HG03521 (cell line): ENCODE measurements at regions not wholly inside any gene's neighbourhood (a gene's known extent, or its start where the extent isn't known, plus 50 kb on each side); places are given as distances from the start of the nearest gene placed in this dataset.
"Not testable (repeated sequence)": the region's sequence is repeated elsewhere in the genome, so short reads cannot be mapped to it uniquely, and the experiment has no call there.

ENCODE experiments used
- ATAC-seq: cut with Tn5 transposase; IDR thresholded peaks from one replicate; pipeline ENCODE4 v1.9.1; 2021; ENCODE audit warnings: mild to moderate bottlenecking, moderate library complexity; ENCODE audit not compliant: unreplicated experiment

DNA sequence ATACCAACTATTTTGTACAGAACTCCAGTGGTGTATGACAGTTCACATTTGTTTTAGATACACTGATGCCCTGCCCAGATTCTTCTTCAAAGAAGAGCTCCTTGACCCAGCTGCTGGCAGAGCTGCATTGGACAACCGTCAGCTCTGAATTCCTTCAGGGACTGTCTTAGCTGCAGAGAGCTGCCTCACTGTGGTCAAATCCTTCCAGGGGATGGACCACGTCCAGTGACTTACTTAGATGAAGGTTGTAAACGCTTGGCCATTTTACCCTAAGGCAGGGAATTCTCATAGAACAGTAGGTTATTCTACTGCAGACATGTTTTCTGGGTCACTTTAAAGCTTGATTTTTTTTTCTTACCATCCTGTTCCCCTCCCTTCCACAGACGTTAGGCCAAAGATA, 905.0 kb upstream of the ATXN7L3B start:
- ATAC-seq, result no peak

DNA sequence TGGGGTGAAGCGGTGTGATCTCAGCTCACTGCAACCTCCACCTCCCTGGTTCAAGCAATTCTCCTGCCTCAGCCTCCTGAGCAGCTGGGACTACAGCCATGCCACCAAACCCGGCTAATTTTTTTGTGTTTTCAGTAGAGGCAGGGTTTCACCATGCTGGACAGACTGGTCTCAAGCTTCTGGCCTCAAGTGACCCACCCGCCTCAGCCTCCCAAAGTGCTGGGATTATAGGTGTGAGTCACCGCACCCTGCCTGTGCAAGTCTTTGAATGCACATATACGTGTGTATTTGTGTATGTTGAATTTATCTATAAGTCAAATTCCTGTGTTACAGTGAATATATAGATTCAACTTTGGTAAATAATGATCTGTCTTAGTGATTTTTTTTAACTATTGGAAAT, 898.2 kb upstream of the ATXN7L3B start:
- ATAC-seq, result not testable (repeated sequence)

DNA sequence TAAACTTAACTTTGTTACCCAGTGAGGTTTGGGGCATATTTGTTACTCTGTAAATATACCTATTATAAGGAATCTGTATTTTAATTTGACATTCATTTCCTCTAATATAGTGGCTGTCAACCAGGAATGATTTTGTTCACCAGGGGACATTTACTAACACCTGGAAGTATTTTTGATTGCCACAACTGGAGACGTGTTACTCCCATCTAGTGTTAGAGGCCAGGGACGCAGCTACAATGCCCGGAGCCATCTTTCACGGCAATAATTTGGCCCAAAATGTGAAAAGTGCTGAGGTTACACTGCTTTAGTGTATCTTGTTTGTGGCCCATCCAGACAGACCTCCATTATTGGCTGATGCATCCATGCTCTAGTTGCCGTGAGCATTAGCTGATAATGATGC, 881.3 kb upstream of the ATXN7L3B start:
- no peak for ATAC-seq

DNA sequence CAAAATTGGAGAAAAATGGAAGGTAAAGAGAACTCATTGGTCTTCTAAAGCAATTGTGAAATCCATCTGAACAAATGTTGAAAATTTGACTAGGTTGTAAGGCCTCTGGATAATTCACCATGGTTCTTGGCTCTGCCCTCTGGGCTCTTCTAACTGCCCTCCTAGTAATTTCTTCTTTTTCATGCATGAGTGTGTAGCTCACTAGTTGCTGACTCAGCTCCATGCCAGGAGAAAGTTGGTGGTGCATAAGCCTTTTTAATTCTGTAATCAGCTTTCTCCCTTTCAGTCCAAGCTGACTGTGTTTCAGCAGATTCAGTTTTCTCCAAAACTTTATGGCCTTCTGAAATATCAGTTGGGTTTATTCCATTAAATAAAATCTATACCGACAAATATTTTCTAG, 877.8 kb upstream of the ATXN7L3B start:
- ATAC-seq, result no peak

DNA sequence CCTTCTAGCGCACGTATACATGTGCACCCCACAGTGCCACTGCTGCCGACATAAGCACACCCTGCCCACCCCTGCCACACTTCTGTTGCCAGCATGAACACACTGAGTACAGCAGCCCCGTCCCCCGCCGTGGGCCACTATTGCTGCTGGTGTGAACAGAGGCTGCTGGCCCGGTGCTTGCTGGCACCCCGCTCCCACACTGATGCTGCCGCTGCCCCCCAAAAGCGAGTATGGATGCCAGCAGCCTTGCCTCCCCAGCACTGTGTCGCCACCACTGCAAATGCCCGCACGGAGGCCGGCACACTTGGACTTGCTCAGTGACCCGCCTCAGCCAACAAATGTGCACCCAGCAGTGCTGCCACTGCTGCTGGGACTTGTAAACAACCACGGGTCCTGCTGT, 872.4 kb upstream of the ATXN7L3B start:
- ATAC-seq, result no peak

DNA sequence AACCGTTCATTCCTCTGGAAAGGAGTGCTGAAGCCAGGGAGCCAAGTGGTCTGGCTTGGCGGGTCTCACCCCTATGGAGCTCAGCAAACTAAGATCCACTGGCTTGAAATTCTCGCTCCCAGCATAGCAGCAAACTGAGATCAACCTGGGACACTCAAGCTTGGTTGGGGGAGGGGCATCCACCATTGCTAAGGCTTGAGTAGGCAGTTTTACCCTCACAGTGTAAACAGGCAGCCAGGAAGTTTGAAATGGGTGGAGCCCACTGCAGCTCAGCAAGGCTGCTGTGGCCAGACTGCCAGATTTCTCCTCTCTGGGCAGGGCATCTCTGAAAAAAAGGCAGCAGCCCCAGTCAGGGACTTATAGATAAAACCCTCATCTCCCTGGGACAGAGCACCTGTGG, 866.1 kb upstream of the ATXN7L3B start:
- ATAC-seq, result not testable (repeated sequence)

DNA sequence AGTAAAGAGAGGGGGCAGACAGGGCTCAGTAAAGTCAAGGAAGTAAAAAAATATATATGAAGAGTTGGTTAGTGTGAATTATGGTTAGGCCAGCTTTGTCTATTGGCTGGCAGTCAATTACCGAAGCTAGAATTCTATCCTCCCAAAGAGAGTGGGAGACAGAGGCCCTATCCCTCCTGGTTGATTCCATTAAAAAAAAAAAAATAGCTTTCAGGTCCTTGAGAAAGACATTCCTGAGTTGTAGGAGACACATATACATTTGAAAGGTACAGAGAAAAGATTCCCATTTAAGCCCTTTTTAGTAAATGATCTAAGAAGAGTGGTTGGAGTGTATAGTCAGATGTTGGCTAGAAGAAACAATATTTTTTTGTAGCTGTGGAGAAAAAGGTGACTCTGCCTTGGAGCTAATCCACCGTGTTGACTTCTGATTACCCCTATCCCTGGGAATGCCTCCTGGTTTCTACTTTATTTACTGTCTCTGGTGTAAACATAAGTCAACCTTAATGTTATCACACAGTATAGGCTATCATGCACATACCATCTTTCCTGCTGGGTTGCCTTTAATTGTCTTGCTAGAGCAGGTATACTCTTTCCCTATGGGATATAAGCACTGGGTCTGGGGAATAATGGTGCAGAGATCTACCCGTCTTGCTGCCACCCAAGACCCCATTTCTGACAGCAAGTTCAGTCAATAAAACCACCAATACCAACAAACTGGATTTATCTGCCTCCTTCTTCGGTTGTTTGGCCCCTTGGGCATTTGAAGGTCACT, 859.9 kb upstream of the ATXN7L3B start:
- ATAC-seq, result no peak

DNA sequence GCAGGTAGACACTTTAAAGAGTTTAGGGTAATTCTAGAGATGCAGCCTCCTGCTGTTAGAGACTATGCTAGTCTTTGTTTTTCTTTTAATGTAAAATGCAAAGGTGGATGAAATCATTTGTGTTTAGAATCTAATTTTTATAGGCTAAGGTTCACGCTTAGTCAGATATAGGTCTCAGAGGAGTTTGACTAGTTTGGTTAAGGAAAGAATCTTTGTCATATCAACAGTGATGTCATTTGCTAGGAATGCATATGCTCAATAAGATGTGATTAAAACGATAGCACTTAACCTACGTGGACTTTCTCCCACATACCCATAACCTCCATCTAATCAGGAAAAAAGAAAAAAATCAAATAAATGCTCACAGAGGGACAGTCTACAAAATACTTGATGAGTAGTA, 859.3 kb upstream of the ATXN7L3B start:
- ATAC-seq, result no peak

DNA sequence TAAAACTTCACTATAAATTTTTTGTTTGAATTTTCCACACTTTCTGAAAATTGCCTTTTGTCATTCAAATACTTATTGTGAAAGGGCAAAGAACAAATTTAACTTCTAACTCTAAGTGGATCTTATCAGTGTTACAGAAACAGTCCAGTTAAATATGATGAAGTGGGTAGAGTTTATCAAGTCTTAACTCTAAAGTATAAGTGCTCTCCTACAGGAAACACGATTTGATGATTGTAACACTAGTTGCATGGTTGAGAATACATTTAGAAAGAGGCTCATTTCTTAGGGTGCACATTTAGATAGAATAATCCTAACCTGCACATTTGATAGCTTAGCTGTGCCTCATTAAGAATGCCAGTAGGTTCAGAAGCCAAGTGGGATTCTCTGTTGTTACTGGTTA, 838.3 kb upstream of the ATXN7L3B start:
- ATAC-seq, result no peak

DNA sequence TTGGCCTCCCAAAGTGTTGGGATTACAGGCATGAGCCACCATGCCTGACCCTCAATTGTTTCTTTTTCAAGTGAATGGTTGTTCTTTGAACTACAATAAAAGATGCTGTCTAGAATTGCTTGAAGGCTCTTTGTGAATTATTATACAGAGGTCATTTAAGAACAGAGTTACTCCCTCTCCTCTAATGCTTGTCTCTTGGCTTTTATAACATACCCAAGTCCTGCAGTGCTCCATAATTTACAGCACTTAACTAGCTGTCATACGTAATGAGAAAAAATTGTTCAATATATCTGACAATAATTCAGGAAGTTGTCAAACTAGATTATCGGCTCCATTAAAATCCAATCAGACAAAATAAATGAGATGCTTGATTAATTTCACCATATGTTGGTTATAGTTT, 823.0 kb upstream of the ATXN7L3B start:
- no peak for ATAC-seq

DNA sequence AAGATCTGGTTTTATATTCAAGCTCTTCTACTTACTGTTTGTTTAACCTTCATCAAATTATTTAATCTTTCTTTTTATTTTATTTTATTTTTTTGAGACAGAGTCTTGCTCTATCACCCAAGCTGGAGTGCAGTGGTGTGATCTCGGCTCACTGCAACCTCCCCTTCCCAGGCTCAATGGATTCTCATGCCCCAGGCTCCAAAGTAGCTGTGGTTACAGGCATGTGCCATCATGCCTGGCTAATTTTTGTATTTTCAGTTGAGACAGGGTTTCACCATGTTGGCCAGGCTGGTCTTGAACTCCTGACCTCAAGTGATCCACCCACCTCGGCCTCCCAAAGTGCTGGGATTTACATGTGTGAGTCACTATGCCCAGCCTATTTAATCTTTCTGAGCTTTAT, 821.5 kb upstream of the ATXN7L3B start:
- ATAC-seq, result not testable (repeated sequence)

DNA sequence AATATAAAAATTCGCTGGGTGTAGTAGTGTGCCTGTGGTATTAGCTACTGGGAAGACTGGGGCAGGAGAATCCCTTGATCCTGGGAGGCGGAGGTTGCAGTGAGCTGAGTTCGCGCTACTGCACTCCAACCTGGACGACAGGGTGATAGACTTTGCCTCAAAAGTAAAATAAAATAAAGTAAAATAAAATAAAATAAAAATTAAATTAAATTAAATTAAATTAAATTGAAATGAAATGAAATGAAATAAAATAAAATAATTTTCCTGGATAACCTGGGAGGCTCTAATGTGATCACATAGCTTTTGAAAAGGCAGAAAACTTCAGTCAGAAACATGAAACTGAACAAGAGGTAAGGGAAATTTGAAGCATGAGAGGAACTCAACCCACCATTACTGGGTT, 818.4 kb upstream of the ATXN7L3B start:
- ATAC-seq, result no peak

DNA sequence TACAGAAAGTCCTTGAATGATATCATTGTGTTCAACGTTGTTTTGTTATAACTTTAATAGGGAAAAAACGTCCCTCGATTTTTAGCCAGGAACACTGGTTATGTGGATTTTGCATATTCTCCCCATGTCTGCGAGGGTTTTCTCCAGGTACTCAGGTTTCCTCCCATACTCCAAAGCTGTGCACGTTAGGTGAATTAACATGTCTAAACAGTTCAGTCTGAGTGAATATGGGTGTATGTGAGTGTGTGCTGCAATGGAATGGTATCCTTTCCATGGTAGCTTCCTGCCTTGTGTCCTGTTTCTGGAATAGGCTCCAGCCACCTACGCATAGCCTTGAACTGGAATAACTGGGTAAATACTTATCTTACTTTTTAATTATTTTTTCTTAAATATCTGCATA, 810.8 kb upstream of the ATXN7L3B start:
- ATAC-seq, result no peak

DNA sequence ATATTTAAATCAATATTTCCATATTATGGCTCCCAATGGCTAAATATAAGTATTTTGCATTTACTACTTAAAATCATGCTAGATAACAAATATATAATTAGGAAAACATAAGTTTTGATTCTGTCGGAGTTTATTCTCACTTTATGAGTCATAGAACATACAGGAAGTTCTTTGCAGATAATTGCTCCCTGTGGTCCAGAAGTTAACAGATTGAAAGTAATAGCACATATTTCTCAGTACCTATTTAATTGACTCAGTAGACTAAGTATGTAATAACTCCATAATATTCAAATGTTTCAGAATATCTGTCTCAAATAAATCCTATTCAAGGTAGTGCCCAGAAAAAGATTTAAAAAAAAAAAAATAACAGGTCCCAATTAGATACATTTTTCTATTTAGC, 806.0 kb upstream of the ATXN7L3B start:
- no peak for ATAC-seq

DNA sequence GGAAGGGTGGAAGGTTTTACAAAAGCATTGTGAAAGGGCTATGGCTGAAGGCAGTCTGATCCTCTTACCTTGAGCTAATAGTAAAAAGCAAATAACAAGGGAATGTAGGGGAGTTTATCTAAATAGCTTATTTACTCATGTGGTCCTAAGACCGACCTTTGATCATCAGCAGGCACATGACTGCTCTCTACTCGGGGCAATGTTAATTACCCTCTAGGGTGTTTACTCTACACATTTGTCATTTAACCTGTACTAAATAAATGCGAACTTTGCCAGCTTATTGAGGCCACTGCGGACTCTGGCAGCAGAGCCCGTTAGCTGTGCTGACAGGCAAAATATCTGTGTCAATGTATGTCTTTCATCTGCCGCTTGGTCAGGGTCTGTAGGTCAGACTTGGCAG, 768.3 kb upstream of the ATXN7L3B start:
- ATAC-seq, result no peak

DNA sequence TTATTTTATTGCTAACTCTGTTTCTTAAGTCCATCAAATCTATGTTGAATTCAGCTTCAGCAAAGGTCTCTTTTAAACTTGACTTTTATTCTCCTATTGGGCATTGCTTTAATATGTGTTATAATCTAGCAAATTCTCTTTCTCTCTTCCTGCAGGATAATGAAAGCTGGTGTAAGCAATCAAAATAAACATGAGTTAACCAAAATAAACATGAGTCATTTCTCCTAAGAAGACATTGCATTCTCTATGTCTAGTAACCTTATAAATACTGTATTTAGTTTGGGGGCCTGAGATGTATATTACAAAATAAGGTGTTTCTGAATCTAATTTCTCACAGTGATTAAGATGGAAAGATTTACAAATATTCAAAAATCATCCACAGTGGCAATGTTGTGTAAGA, 739.1 kb upstream of the ATXN7L3B start:
- no peak for ATAC-seq

DNA sequence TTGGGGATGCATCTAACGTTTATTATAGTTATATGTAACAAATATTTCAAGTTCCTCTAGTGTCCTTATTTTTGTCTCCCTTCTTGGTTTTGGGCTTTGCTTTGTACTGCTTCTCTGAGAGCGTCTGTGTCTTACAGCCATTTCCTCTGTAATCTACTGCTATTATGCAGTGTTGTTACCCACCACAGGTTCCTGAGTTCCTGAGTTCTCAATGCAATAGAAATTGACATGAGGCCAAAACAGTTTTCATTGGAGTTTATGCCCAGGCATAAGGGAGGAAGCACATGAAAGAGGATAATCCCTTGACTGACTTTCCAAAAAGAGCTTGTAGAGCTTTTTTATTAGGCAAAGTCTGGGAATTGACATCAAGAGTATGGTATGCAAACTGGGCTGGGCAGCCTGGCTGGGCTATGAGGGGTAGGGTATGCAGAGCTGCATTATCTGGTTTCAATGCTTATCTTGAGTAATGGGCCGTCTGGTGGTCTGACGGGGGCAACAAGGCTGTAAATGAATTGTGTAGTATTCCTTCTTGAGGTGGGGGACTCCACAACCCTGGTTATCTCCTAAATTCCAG, 722.5 kb upstream of the ATXN7L3B start:
- ATAC-seq, result no peak

DNA sequence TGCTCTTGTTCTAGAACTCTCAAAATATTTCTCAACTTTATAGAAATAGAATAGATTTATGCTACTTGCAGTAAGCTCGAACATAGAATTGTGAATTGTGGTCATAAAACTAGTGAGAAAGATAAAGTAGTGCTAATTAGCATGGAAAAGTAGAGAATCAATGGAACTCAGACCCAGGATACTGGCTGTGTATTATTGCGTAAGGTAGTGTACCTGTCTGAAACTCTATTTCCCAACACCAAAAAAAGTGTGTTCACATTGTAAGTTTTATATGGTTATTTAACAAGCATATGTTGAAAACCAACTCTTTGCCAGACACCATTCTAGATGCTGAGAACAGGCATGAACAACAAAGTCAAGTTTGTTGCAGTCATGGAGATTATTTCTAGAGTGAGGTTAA, 720.5 kb upstream of the ATXN7L3B start:
- ATAC-seq, result no peak

DNA sequence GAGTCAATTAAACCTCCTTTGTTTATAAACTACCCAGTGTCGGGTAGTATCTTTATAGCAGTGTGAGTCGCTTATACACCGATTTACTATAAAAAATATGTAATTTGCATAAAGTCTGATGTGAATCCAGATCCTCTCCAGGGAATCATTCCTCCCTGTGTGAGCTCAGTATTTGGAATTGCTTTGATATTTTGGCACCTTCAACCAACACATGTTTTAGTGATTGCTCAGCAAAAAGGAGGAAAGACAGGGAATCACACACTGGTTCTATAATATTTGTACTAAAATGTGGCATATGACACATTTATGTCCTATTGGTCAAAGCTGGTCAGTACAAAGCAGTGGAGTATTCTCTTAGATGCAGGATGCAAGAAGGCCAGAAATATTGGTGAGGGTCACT, 703.9 kb upstream of the ATXN7L3B start:
- no peak for ATAC-seq

DNA sequence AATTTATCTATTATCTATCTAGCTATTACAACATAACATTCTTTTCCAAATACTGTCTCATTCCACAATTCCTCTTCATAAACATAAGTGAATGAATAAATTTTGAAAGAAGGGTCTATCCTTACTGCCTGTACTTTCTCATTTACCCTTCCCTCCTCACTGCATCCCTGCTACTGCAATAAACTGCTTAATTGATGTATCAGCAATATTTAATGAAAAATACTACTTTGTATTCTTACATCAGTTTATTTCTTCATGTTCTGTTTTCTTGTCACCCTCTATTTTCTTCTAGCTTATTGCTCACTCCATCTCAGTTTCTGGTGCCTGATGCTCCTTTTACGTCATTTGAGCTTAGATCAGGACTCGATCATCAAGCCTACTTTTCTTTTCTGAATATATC, 695.7 kb upstream of the ATXN7L3B start:
- no peak for ATAC-seq

DNA sequence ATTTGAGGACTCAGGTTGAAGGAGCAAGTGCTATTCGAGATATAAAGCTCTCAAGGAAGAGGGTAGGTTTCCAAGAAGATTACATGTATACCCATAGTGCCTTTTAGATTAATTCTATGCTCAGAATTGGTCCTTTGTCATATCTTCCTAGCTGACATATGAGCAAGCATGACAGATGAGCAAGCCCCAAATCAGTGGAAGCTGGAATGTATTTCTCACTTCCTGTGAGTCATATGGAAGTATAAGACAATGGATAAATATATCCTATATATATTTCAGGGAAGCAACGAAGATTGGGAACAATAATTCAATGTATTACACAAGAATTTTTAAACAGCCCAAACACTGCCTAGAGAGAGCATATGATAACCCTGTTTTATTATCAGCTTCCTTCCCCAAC, 674.1 kb upstream of the ATXN7L3B start:
- no peak for ATAC-seq

DNA sequence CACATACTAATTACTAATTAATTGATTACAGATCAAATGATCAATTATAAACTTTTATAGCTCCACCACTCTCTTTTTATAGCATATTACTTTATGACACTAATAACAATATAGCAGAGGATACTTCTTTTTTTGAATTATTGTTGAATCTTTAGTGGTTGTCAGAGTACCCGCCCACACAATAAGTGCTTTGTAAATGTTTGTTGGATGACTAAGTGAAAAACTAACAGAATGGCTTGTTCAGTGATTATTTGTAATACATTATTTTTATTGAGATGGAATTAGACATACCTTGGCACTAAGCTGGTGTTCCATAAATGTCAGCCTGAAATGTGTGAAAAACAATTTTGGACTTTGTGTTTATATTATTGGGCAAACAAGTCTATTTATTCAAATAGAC, 670.5 kb upstream of the ATXN7L3B start:
- no peak for ATAC-seq

DNA sequence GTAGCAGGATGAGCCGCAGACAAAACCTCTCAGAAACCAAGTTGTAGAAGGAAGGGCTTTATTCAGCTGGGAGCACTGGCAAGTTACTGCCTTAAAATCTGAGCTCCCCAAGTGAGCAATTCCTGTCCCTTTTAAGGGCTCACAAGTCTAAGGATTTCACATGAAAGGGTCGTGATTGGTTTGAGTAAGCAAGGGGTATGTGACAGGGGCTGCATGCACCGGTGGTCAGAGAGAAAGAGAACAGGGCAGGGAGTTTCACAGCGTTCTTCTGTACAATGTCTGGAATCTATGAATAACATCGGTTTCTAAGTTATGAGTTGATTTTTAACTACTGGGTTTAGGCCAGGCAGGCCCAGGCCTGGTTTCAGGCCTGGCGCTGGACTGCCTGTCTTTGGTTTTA, 660.3 kb upstream of the ATXN7L3B start:
- not testable (repeated sequence) for ATAC-seq
